SK-N-SH treated with all-trans-retinoic acid at 6 μM for 48 hours (cell line): ENCODE measurements at regions not wholly inside any gene's neighbourhood (a gene's known extent, or its start where the extent isn't known, plus 50 kb on each side); places are given as distances from the start of the nearest gene placed in this dataset.

ENCODE experiments used
- ATAC-seq: fragments of 200-7000 bp; cut with Tn5 transposase; 3 replicates; pipeline ENCODE4 v1.9.1; 2020; ENCODE audit warnings: mild to moderate bottlenecking, moderate library complexity
- ARNTL ChIP-seq: fragments of 450-650 bp; formaldehyde crosslinking; IDR thresholded peaks from 2 replicates; pipeline ENCODE4 v1.5.0; 2020; ENCODE audit warnings: low read depth, mild to moderate bottlenecking, moderate library complexity, borderline replicate concordance
- BACH2 ChIP-seq: fragments of 250-450 bp; sonication (Bioruptor Pico); IDR thresholded peaks from 2 replicates; pipeline ENCODE4 v1.9.0; 2021; ENCODE audit warnings: mild to moderate bottlenecking, borderline replicate concordance
- CREB5 ChIP-seq: fragments of 250-450 bp; sonication (Bioruptor Pico); IDR thresholded peaks from 2 replicates; pipeline ENCODE4 v1.5.1; 2020; ENCODE audit warnings: low read depth, mild to moderate bottlenecking, moderate library complexity
- CSDC2 ChIP-seq: fragments of 250-450 bp; sonication (Bioruptor Pico); IDR thresholded peaks from 2 replicates; pipeline ENCODE4 v1.5.0; 2020; ENCODE audit warnings: mild to moderate bottlenecking, moderate library complexity
- CSRNP3 ChIP-seq: fragments of 250-450 bp; sonication (Bioruptor Pico); IDR thresholded peaks from 2 replicates; pipeline ENCODE4 v1.5.1; 2021; ENCODE audit warnings: mild to moderate bottlenecking, moderate library complexity
- ESRRG ChIP-seq: fragments of 250-450 bp; sonication (Bioruptor Pico); IDR thresholded peaks from 2 replicates; pipeline ENCODE4 v1.6.1; 2021; ENCODE audit warnings: mild to moderate bottlenecking
- GLIS3 ChIP-seq: fragments of 250-450 bp; sonication (Bioruptor Pico); IDR thresholded peaks from 2 replicates; pipeline ENCODE4 v1.5.0; 2020; ENCODE audit warnings: mild to moderate bottlenecking, moderate library complexity
- ISL1 ChIP-seq: fragments of 250-450 bp; sonication (Bioruptor Pico); IDR thresholded peaks from 2 replicates; pipeline ENCODE4 v2.1.2; 2022; ENCODE audit warnings: mild to moderate bottlenecking, moderate library complexity
- OSR1 ChIP-seq: fragments of 250-450 bp; sonication (Bioruptor Pico); IDR thresholded peaks from 2 replicates; pipeline ENCODE4 v1.8.0; 2022; ENCODE audit warnings: moderate library complexity, mild to moderate bottlenecking, inconsistent platforms
- PATZ1 ChIP-seq: fragments of 250-450 bp; sonication (Bioruptor Pico); IDR thresholded peaks from 2 replicates; pipeline ENCODE4 v1.8.0; 2020; ENCODE audit warnings: mild to moderate bottlenecking, moderate library complexity, borderline replicate concordance
- POU6F1 ChIP-seq: fragments of 250-450 bp; sonication (Bioruptor Pico); IDR thresholded peaks from 2 replicates; pipeline ENCODE4 v1.8.0; 2021; ENCODE audit warnings: low read depth, mild to moderate bottlenecking, moderate library complexity, borderline replicate concordance
- PPARA ChIP-seq: fragments of 250-450 bp; sonication (Bioruptor Pico); IDR thresholded peaks from 2 replicates; pipeline ENCODE4 v1.5.0; 2020; ENCODE audit warnings: mild to moderate bottlenecking, borderline replicate concordance
- RARB ChIP-seq: fragments of 250-450 bp; sonication (Bioruptor Pico); IDR thresholded peaks from 2 replicates; pipeline ENCODE4 v1.8.0; 2021; ENCODE audit warnings: mild to moderate bottlenecking, moderate library complexity
- TCF4 ChIP-seq: fragments of 250-450 bp; sonication (Bioruptor Pico); IDR thresholded peaks from 2 replicates; pipeline ENCODE4 v1.8.0; 2021; ENCODE audit warnings: mild to moderate bottlenecking, moderate library complexity, borderline replicate concordance
- TOX ChIP-seq: fragments of 250-450 bp; sonication (Bioruptor Pico); IDR thresholded peaks from 2 replicates; pipeline ENCODE4 v1.8.0; 2021; ENCODE audit warnings: mild to moderate bottlenecking, moderate library complexity, borderline replicate concordance
- TSHZ2 ChIP-seq: fragments of 250-450 bp; sonication (Bioruptor Pico); IDR thresholded peaks from 2 replicates; pipeline ENCODE4 v1.5.0; 2020; ENCODE audit warnings: mild to moderate bottlenecking, moderate library complexity
- ZC3H10 ChIP-seq: fragments of 250-450 bp; sonication (Bioruptor Pico); IDR thresholded peaks from 2 replicates; pipeline ENCODE4 v1.5.1; 2021; ENCODE audit warnings: mild to moderate bottlenecking, moderate library complexity
- ZFP3 ChIP-seq: fragments of 250-450 bp; sonication (Bioruptor Pico); IDR thresholded peaks from 2 replicates; pipeline ENCODE4 v1.5.0; 2020; ENCODE audit warnings: mild to moderate bottlenecking, moderate library complexity
- ZFP30 ChIP-seq: fragments of 450-650 bp; formaldehyde crosslinking; IDR thresholded peaks from 2 replicates; pipeline ENCODE4 v1.5.0; 2022; ENCODE audit warnings: mild to moderate bottlenecking, moderate library complexity
- ZNF565 ChIP-seq: fragments of 450-650 bp; formaldehyde crosslinking; conservative IDR thresholded peaks from 2 replicates; pipeline ENCODE4 v1.5.0; 2020; ENCODE audit warnings: low read depth, mild to moderate bottlenecking, moderate library complexity
- ZNF8 ChIP-seq: fragments of 450-650 bp; formaldehyde crosslinking; IDR thresholded peaks from 2 replicates; pipeline ENCODE4 v1.5.0; 2020; ENCODE audit warnings: mild to moderate bottlenecking, moderate library complexity

- TF ChIP-seq TSHZ2 (CRISPR knock-in tag) (no peak), RARB (no peak), CSRNP3 (no peak), CREB5 (CRISPR knock-in tag) (no peak), PATZ1 (CRISPR knock-in tag) (no peak), ZFP30 (no peak), GLIS3 (CRISPR knock-in tag) (no peak), TCF4 (CRISPR knock-in tag) (no peak), POU6F1 (no peak), ARNTL (no peak), TOX (CRISPR knock-in tag) (no peak), BACH2 (CRISPR knock-in tag) (no peak), ZNF8 (CRISPR knock-in tag) (no peak), OSR1 (no peak), ZNF565 (CRISPR knock-in tag) (no peak), ISL1 (CRISPR knock-in tag) (no peak), CSDC2 (CRISPR knock-in tag) (no peak)
- ATAC-seq, result no peak; the same call in 2 of the 3 replicates
Measured at GRCh38 chr10:88062798-88063472, 199.5 kb downstream of the PTEN start.

- no peak; the same call in 2 of the 3 replicates for ATAC-seq
- no peak for TF ChIP-seq BACH2 (CRISPR knock-in tag)
- TF ChIP-seq TSHZ2 (CRISPR knock-in tag), result no peak
- no peak for TF ChIP-seq ZFP3 (CRISPR knock-in tag)
- TF ChIP-seq CREB5 (CRISPR knock-in tag), result no peak
- no peak for TF ChIP-seq CSRNP3
- no peak for TF ChIP-seq RARB
- no peak for TF ChIP-seq ARNTL
- TF ChIP-seq TCF4 (CRISPR knock-in tag), result no peak
- no peak for TF ChIP-seq OSR1
- TF ChIP-seq ZNF565 (CRISPR knock-in tag), result no peak
- TF ChIP-seq ZNF8 (CRISPR knock-in tag), result no peak
- no peak for TF ChIP-seq PPARA (CRISPR knock-in tag)
- TF ChIP-seq ESRRG (CRISPR knock-in tag), result no peak
- no peak for TF ChIP-seq CSDC2 (CRISPR knock-in tag)
- no peak for TF ChIP-seq ZC3H10 (CRISPR knock-in tag)
- TF ChIP-seq GLIS3 (CRISPR knock-in tag), result no peak
Measured at GRCh38 chr10:88063861-88064557, 200.6 kb downstream of the PTEN start.
